ENCODE measurements at regions not wholly inside any gene's neighbourhood (a gene's known extent, or its start where the extent isn't known, plus 50 kb on each side); places are given as distances from the start of the nearest gene placed in this dataset.

DNA sequence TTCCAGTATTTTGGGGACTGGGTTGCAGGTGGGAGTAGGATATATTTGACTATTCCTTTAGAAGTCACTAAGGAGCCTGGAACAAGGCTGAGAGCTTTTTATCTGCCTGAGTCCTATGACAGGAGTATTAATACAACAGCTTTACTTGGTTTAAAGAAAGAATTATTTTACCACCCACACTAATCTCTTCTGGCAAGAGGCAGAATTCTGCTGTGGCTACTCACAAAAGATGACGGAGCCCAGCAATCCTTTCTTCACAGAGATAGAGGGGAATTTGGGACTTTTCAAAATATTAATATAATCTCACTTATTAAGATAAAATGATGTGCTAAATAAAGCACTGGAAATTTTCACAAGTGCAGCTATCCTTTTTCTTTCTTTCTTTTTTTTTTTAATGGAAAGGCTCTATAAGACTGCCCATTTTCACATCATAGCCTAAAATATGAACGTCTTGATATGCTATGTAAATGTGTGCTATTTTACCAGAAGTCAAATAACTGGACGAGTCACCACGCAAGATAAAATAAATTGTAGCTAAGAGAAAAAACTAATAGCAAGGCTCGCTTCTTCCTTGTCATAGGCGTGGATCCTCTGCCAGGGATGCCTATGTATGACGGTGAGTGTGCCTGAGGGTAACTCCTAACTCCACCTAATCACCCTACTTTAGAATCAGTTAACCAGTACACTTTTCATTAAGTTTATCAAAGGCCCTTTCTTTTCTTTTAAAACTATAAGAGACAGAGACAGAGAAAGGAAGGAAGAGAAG is 76.3 kb downstream of the ZNF608 start:
- 76% methylated on average over 7 of the region's 7 CpGs for WGBS (ENCODE audit: insufficient coverage, low coverage, missing lambda C conversion rate)

DNA sequence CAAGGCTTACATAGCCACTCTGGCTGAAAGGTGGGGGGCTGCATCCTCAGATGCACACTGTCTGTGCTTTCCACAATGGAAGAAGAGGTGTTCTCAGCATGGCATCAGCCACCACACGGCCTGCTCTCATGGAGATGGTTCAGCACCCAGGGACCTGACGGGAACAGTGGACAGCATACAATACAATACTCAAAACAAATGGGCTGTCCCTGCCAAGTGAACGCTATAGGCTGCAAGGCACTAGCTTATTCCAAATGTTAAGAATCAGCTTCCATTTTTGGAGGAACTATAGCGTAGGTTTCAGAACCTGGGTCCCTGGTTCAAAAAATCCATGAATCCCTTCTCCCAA is 77.2 kb downstream of the ZNF608 start:
- POLR2A ChIA-PET, result interaction anchor here (0.6 to 2.3 kb wide), 2 partner anchors 11 to 13 kb away, joined by 3 to 10 read pairs; no protein-coding TSS in a partner anchor
- in situ Hi-C loops (cut with MboI), result no loop called here

More for the DNA sequence above, 76.3 kb downstream of the ZNF608 start:
- DNase-seq (ENCODE audit: extremely low read depth in 1 of 4, low spot score in 3 of 4) (no peak), ATAC-seq (no peak; the same call in 2 of the 3 replicates), FAIRE-seq (no peak)
- in situ Hi-C loops (cut with MboI) (no loop called here), intact Hi-C loops (cut with micrococcal nuclease) (no loop called here)
- Histone ChIP-seq H4K20me1 (replicated peaks; ENCODE audit: control insufficient read depth, insufficient read depth, low read length) (no peaks in the 10 kb centered on the region), H3K9me3 (replicated peaks; ENCODE audit: control insufficient read depth, insufficient read depth, low read depth, low read length) (no peaks in the 10 kb centered on the region), H3K9ac (ENCODE audit: insufficient read depth in 1 of 2, low read depth in 2 of 2, low read length in 2 of 2) (no peak overlapping the region), H3K79me2 (ENCODE audit: control insufficient read depth, insufficient read depth, low read length) (no peaks in the 10 kb centered on the region), H2AFZ (ENCODE audit: low read depth, low read length) (no peak overlapping the region), H3K27ac (ENCODE audit: extremely low read depth, low read depth, low read length) (no peak overlapping the region), H3K4me1 (replicated peaks in 1 of 2; ENCODE audit: control insufficient read depth in 2 of 2, insufficient read depth in 2 of 2, low read length in 2 of 2) (peaks cover 2 to 9% of the 10 kb centered on the region in 2 experiments; a peak in 4 of 5 replicates), H3K4me3 (no peak overlapping the region), H3K27me3 (ENCODE audit: control insufficient read depth in 2 of 2, insufficient read depth in 2 of 2, low read length in 2 of 2) (no peaks in the 10 kb centered on the region), H3K9me1 (ENCODE audit: control insufficient read depth, insufficient read depth, low read length) (no peaks in the 10 kb centered on the region), H3K4me2 (ENCODE audit: insufficient read depth, low read length) (no peak overlapping the region), H3K36me3 (ENCODE audit: control insufficient read depth, insufficient read depth, low read length) (no peaks in the 10 kb centered on the region)
- no peak for TF ChIP-seq ETS2 (tag; IDR thresholded peaks at IDR 0.05; ENCODE audit: borderline replicate concordance, poor library complexity, severe bottlenecking)
- CTCF ChIA-PET (ENCODE audit: low intra/inter-chr PET ratio), result no interaction called here
- POLR2A ChIA-PET, result interaction anchor here (1.3 to 2.3 kb wide), 2 partner anchors 10 to 12 kb away, joined by 7 to 10 read pairs; no protein-coding TSS in a partner anchor
- no TSS peak for BruUV-seq (replicated peaks)

More for the DNA sequence above, 77.2 kb downstream of the ZNF608 start:
- FAIRE-seq (no peak), ATAC-seq (peak; percentile 41), DNase-seq (ENCODE audit: extremely low read depth in 1 of 4, low spot score in 3 of 4) (no peak)
- no peaks in the 10 kb centered on the region for H3K9me3 ChIP-seq (replicated peaks; ENCODE audit: control insufficient read depth, insufficient read depth, low read depth, low read length)
- TF ChIP-seq, protein P1, sequence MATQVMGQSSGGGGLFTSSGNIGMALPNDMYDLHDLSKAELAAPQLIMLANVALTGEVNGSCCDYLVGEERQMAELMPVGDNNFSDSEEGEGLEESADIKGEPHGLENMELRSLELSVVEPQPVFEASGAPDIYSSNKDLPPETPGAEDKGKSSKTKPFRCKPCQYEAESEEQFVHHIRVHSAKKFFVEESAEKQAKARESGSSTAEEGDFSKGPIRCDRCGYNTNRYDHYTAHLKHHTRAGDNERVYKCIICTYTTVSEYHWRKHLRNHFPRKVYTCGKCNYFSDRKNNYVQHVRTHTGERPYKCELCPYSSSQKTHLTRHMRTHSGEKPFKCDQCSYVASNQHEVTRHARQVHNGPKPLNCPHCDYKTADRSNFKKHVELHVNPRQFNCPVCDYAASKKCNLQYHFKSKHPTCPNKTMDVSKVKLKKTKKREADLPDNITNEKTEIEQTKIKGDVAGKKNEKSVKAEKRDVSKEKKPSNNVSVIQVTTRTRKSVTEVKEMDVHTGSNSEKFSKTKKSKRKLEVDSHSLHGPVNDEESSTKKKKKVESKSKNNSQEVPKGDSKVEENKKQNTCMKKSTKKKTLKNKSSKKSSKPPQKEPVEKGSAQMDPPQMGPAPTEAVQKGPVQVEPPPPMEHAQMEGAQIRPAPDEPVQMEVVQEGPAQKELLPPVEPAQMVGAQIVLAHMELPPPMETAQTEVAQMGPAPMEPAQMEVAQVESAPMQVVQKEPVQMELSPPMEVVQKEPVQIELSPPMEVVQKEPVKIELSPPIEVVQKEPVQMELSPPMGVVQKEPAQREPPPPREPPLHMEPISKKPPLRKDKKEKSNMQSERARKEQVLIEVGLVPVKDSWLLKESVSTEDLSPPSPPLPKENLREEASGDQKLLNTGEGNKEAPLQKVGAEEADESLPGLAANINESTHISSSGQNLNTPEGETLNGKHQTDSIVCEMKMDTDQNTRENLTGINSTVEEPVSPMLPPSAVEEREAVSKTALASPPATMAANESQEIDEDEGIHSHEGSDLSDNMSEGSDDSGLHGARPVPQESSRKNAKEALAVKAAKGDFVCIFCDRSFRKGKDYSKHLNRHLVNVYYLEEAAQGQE (IDR thresholded peaks at IDR 0.05; ENCODE audit: borderline replicate concordance), result peak; percentile 31; the same call in 1 of the 2 replicates
- TF ChIP-seq, protein P1 (CRISPR knock-in tag; IDR thresholded peaks at IDR 0.05; ENCODE audit: low read depth), result no peak
- TF ChIP-seq, protein P2, sequence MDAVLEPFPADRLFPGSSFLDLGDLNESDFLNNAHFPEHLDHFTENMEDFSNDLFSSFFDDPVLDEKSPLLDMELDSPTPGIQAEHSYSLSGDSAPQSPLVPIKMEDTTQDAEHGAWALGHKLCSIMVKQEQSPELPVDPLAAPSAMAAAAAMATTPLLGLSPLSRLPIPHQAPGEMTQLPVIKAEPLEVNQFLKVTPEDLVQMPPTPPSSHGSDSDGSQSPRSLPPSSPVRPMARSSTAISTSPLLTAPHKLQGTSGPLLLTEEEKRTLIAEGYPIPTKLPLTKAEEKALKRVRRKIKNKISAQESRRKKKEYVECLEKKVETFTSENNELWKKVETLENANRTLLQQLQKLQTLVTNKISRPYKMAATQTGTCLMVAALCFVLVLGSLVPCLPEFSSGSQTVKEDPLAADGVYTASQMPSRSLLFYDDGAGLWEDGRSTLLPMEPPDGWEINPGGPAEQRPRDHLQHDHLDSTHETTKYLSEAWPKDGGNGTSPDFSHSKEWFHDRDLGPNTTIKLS (IDR thresholded peaks at IDR 0.05; ENCODE audit: borderline replicate concordance, low read depth), result 0 out of 2 replicates have a peak, but pooled peaks have one; percentile 11
- no peak for TF ChIP-seq SRSF7 (optimal IDR thresholded peaks at IDR 0.05; ENCODE audit: low read depth, low read length)
- H3K4me3 ChIP-seq, result no peak overlapping the region
- H3K9me1 ChIP-seq (ENCODE audit: control insufficient read depth, insufficient read depth, low read length), result no peaks in the 10 kb centered on the region
- intact Hi-C loops (cut with micrococcal nuclease), result no loop called here
- H3K4me2 ChIP-seq (ENCODE audit: insufficient read depth, low read length), result 0 out of 2 replicates have a peak overlapping the region, but pooled peaks have one; percentile 9
- no peaks in the 10 kb centered on the region for H3K79me2 ChIP-seq (ENCODE audit: control insufficient read depth, insufficient read depth, low read length)
- 62% methylated on average over 4 of the region's 4 CpGs for WGBS (ENCODE audit: insufficient coverage, low coverage, missing lambda C conversion rate)
- no peak overlapping the region; a peak in 1 of 4 replicates for H3K9ac ChIP-seq (ENCODE audit: insufficient read depth in 1 of 2, low read depth in 2 of 2, low read length in 2 of 2)
- no peaks in the 10 kb centered on the region for H3K27me3 ChIP-seq (ENCODE audit: control insufficient read depth in 2 of 2, insufficient read depth in 2 of 2, low read length in 2 of 2)
- peak overlapping the region; percentile 35; the same call in 1 of the 2 replicates for H2AFZ ChIP-seq (ENCODE audit: low read depth, low read length)
- no peak overlapping the region for H3K27ac ChIP-seq (ENCODE audit: extremely low read depth, low read depth, low read length)
- CTCF ChIA-PET (ENCODE audit: low intra/inter-chr PET ratio), result no interaction called here
- no peaks in the 10 kb centered on the region for H4K20me1 ChIP-seq (replicated peaks; ENCODE audit: control insufficient read depth, insufficient read depth, low read length)
- BruUV-seq (replicated peaks), result no TSS peak
- no peaks in the 10 kb centered on the region for H3K36me3 ChIP-seq (ENCODE audit: control insufficient read depth, insufficient read depth, low read length)
- peaks cover 2 to 9% of the 10 kb centered on the region in 2 experiments; a peak in 4 of 5 replicates for H3K4me1 ChIP-seq (replicated peaks in 1 of 2; ENCODE audit: control insufficient read depth in 2 of 2, insufficient read depth in 2 of 2, low read length in 2 of 2)

All from K562 (cell line).